SW 1271 (cell line): ENCODE measurements at regions not wholly inside any gene's neighbourhood (a gene's known extent, or its start where the extent isn't known, plus 50 kb on each side); places are given as distances from the start of the nearest gene placed in this dataset.

ENCODE experiments used
- DNase-seq, 2 experiments: peaks; one replicate each; lab custom pipeline; 2025; lab: John Stamatoyannopoulos, UW

DNA sequence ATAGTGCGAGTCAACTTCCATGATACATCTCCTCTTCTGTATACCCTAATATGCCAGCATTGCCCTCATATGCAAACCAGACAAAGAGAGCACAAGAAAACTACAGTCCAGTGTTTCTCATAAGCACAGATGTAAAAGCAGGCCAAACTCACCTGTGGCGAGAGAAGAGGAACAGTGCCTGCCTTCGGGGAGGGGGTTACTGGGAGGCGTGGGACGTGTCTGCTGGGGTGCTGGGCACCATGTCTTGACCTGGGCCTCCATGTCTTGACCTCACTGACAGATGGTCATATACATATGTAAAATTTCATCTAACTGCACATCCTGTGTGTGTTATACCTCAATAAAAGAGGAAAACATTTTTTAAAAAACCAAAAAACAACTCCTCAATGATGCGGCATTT, 159.3 kb upstream of the PPP1R26 start:
- DNase-seq = no peak

DNA sequence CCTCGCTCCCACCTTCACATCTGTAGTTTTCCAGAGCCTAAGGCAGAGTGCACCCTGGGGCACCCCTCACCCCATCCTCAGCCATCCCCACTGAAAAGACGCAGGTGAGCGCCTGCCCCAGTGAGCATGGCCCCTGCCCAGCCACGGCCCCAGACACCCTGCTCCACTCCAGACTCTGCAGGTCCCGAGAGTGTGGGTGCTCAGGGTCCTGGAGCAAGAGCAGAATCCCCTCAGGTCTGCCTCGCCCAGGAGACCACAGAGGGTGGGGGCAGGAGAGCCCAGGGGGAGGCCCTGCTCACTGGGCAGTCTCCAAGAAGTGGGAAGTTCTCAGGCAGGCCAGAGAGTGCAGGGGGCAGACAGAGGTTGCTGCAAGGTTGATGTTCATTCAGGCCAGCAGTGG, 158.6 kb upstream of the PPP1R26 start:
- DNase-seq = no peak

GRCh38 chr9:135321580-135321979, 158.0 kb upstream of the PPP1R26 start:
- no peak for DNase-seq

GRCh38 chr9:135324329-135324728, 155.3 kb upstream of the PPP1R26 start:
- no peak for DNase-seq

DNA sequence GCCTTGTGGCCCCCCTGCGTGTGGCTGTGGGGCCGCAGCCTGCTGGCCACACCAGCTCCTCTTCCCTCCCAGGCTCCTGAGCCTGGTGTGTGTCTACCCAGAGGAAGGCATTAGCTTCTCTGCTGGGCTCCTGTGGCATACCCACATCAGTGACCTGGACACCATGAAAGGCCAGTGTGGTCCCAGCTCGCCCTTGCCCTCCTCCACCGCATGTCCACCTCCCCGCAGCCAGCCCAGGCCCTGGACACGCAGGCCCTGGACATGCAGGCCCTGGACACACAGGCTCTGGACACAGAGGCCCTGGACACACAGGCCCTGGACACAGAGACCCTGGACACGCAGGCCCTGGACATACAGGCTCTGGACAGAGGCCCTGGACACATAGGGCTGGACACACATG, 153.4 kb upstream of the PPP1R26 start:
- no peak for DNase-seq

- no peak for DNase-seq
These were observed 152.9 kb upstream of the PPP1R26 start for GRCh38 chr9:135326633-135327152.

DNA sequence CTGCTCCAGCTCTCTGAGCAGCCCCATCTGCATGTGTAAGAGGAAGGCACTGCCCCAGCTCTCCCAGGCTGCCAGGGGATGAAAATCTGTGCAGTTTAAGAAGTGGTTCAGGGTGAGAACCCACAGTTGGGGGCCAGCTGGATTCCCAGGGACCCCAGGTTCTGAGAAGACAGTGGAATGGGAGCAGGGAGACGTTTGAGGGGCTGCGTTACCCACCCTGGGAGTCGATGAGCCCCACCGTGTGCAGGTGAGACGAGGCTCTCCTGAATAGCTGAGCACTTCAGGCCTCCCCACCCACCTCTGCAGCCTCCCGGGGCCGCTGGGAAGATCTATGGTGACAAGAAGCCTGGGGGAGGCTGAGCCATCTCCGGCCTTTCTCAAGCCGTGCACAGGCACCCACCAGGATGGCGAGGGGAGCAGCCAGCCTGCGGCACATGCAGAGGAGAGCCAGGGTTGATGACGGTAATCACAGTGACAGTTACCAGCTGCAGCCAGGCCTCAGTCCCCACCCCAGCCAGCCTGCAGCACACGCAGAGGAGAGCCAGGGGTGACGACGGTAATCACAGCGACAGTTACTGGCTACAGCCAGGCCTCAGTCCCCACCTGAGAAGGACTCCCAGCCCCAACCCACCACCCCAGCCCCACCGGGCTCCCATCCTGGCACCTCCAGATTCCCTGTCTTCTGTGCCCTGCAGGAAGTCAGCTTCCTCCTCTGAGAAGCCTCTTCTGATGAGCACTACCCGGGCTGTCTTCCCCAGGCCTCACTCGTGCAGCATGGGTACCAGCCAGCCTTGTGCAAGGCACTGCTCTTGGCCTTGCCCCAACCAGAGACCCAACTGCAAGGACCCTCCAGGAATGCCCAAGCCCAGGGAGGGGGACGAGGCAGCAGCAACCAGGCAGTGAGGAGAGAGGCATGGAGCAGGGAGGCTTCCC, 150.8 kb upstream of the PPP1R26 start:
- DNase-seq = no peak

GRCh38 chr9:135329571-135330306, 149.8 kb upstream of the PPP1R26 start:
- DNase-seq = no peak

GRCh38 chr9:135330307-135330631, 149.3 kb upstream of the PPP1R26 start:
- no peak for DNase-seq

- no peak for DNase-seq
These were observed 148.6 kb upstream of the PPP1R26 start for GRCh38 chr9:135330685-135331590.

DNA sequence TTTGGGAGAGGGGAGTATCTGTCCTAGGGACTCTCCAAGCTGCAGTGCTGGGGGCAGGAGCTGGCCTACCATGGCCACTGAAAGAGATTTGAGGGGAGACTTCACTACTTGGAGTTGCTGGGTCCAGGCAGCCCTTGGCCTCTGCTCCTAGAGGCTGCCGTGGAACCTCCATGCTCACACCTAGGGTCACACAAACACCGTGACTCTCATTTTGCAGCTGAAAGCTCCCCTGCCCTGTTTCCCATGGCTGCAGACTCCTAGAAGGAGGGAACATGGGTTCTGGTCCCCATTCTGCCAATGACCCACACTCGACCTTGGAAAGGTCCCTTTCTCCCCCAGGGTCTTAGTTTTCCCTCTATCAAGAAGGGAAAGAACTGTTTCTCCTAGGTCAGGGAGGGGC, 147.1 kb upstream of the PPP1R26 start:
- DNase-seq = no peak

GRCh38 chr9:135332979-135333748, 146.4 kb upstream of the PPP1R26 start:
- no peak for DNase-seq

GRCh38 chr9:135334953-135335460, 144.6 kb upstream of the PPP1R26 start:
- no peak for DNase-seq

DNA sequence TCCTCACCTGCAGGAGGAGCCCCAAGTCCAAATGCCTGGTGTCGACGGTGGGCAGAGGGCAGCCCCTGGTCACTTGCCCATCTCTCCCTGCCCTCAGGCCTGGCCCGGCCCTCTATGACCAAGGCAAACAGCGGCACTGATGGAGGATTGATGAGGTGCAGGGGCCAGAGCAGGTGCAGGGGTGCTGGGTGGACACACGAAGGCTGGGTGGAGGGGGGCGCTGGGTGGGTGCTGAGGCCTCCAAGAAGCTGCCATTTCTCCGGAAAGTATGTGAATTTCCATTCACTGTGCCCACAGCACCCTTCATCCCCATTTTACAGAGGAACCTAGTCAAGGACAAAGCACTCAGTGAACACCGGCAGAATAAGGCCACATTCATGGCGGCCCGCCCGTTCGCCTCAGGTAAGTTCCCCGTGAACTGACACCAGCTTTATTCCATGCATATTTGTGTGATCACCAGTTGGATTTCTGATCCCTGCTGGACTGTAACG, 143.8 kb upstream of the PPP1R26 start:
- no peak for DNase-seq

GRCh38 chr9:135336722-135337527, 142.7 kb upstream of the PPP1R26 start:
- DNase-seq = no peak

GRCh38 chr9:135338546-135338945, 141.0 kb upstream of the PPP1R26 start:
- DNase-seq = no peak

DNA sequence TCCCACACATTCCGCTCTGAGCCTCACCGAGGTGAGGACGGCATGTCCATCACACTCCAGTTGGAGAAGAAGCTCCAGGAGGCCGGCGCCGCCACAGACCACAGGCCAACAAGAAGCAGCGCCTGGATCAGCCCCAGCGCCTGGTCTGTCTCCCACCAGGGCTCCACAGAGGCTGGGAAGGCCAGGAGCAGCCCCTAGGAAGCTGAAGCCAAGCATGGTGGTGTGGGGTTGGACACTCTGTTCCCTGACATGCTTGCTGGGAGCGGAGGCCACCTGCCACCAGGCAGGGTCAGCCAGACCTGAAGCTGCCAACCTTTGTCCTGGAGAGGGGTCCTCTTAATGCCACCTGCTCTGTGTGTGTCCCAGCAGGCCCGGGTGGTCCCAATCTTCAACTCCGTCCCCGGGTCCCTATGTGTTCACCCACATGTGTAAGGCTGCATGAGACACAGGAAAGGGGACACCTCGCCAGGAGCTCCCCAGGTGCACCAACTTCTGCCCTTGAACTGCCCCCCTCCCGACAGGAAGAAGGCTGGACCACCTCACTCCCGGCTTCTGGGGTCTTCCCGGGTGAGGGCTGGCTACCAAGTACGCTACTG, 140.1 kb upstream of the PPP1R26 start:
- no peak for DNase-seq

- no peak for DNase-seq
These were observed 139.4 kb upstream of the PPP1R26 start for GRCh38 chr9:135340143-135340655.

- no peak for DNase-seq
These were observed 138.7 kb upstream of the PPP1R26 start for GRCh38 chr9:135340726-135341475.
